ENCODE measurements at regions not wholly inside any gene's neighbourhood (a gene's known extent, or its start where the extent isn't known, plus 50 kb on each side); places are given as distances from the start of the nearest gene placed in this dataset.

DNA sequence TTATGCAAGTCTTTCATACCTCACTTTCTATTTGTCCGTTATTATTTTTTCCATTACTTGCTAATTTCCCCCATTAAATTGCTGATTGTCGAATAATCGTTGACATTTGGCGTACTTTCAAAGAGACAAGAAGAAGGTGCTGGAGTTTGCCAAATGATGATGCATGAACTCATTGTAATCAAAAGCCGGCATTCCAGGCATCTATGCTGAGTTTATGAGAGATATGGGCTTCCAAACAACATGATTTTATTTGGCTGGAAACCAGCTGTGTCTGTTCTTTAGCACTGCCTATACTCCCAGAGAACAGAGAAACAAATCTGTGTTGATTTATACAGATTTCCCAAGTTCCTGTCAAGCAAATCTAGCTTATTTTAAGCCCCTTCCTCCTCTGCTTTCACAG is 80.8 kb upstream of the RPS6KA3 start (continued):
- TF ChIP-seq MGA (IDR thresholded peaks at IDR 0.05) (no peak), PPARD (CRISPR knock-in tag; IDR thresholded peaks at IDR 0.05) (no peak), ZNF639 (CRISPR knock-in tag; conservative IDR thresholded peaks at IDR 0.05 in 1 of 2, IDR thresholded peaks at IDR 0.05 in 1 of 2) (no peak), TFE3 (CRISPR knock-in tag; IDR thresholded peaks at IDR 0.05) (no peak), KLF16 (IDR thresholded peaks at IDR 0.05) (no peak), ZNF644 (tag; IDR thresholded peaks at IDR 0.05; ENCODE audit: low read depth) (no peak)
- TF ChIP-seq, protein P1, sequence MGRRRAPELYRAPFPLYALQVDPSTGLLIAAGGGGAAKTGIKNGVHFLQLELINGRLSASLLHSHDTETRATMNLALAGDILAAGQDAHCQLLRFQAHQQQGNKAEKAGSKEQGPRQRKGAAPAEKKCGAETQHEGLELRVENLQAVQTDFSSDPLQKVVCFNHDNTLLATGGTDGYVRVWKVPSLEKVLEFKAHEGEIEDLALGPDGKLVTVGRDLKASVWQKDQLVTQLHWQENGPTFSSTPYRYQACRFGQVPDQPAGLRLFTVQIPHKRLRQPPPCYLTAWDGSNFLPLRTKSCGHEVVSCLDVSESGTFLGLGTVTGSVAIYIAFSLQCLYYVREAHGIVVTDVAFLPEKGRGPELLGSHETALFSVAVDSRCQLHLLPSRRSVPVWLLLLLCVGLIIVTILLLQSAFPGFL (CRISPR knock-in tag; IDR thresholded peaks at IDR 0.05): no peak
- TF ChIP-seq, protein P2, sequence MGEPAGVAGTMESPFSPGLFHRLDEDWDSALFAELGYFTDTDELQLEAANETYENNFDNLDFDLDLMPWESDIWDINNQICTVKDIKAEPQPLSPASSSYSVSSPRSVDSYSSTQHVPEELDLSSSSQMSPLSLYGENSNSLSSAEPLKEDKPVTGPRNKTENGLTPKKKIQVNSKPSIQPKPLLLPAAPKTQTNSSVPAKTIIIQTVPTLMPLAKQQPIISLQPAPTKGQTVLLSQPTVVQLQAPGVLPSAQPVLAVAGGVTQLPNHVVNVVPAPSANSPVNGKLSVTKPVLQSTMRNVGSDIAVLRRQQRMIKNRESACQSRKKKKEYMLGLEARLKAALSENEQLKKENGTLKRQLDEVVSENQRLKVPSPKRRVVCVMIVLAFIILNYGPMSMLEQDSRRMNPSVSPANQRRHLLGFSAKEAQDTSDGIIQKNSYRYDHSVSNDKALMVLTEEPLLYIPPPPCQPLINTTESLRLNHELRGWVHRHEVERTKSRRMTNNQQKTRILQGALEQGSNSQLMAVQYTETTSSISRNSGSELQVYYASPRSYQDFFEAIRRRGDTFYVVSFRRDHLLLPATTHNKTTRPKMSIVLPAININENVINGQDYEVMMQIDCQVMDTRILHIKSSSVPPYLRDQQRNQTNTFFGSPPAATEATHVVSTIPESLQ (CRISPR knock-in tag; IDR thresholded peaks at IDR 0.05): no peak

Data from K562 (cell line).